DOHH2 (cell line): ENCODE measurements at regions not wholly inside any gene's neighbourhood (a gene's known extent, or its start where the extent isn't known, plus 50 kb on each side); places are given as distances from the start of the nearest gene placed in this dataset.

Source experiments
- EZH2phosphoT487 ChIP-seq: fragments of 200-600 bp; sonication (generic); IDR thresholded peaks from 2 replicates; pipeline ENCODE4 v1.6.1; 2017; ENCODE audit warnings: borderline replicate concordance, mild to moderate bottlenecking, antibody characterized with exemption, low read length, moderate library complexity, mixed read lengths
- TF ChIP-seq, protein P1 (sequence below): fragments of 200-600 bp; sonication (generic); IDR thresholded peaks from one replicate; pipeline ENCODE4 v1.5.1; 2014; ENCODE audit warnings: antibody characterized with exemption, mild to moderate bottlenecking, low read depth, low read length; ENCODE audit not compliant: poor library complexity, severe bottlenecking

DNA sequence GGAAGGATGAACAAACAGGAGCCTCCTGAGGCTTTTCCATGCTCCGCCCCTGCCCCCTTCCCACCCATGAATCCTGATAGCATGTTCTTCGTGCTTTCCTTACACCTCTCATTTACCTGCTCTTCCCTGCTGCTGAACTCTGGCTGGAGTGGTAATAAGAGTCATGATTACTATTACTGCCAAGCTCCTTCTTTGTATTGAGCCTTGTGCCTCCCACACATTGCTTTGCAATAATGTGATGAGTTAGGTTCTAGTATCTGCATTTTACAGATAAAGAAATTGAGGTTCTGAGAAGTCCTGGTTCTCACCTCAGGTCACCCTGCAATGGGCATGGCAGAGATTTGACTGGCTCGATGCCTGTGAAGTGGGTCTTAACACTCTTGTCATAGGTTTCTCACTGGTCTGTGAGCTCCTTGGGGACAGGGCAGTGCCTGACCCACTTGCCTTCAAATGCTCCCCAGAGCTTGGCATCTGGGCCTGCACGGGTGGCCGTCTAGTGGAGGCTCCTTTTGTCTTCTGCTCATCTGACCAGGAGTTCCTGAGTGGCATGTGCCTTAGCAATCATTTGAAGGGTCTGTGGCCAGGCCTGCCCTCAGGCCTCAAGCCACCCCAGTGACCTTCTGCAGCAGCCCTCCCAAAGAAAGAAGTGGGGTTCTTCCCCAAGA is 309.2 kb upstream of the ZMIZ1 start:
- TF ChIP-seq, protein P1, sequence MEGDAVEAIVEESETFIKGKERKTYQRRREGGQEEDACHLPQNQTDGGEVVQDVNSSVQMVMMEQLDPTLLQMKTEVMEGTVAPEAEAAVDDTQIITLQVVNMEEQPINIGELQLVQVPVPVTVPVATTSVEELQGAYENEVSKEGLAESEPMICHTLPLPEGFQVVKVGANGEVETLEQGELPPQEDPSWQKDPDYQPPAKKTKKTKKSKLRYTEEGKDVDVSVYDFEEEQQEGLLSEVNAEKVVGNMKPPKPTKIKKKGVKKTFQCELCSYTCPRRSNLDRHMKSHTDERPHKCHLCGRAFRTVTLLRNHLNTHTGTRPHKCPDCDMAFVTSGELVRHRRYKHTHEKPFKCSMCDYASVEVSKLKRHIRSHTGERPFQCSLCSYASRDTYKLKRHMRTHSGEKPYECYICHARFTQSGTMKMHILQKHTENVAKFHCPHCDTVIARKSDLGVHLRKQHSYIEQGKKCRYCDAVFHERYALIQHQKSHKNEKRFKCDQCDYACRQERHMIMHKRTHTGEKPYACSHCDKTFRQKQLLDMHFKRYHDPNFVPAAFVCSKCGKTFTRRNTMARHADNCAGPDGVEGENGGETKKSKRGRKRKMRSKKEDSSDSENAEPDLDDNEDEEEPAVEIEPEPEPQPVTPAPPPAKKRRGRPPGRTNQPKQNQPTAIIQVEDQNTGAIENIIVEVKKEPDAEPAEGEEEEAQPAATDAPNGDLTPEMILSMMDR = no peak
- no peak for TF ChIP-seq EZH2phosphoT487
